Astrocyte of the spinal cord (primary cell): ENCODE measurements at regions not wholly inside any gene's neighbourhood (a gene's known extent, or its start where the extent isn't known, plus 50 kb on each side); places are given as distances from the start of the nearest gene placed in this dataset.
"Not testable (repeated sequence)": the region's sequence is repeated elsewhere in the genome, so short reads cannot be mapped to it uniquely, and the experiment has no call there.

Experiments used
- DNase-seq: peaks from one replicate; pipeline ENCODE4 v3.0.0; 2011; ENCODE audit warnings: low read depth, low spot score
- H3K4me3 ChIP-seq: 2 replicates; pipeline ENCODE4 v1.5.1; 2011; ENCODE audit warnings: low read depth, mild to moderate bottlenecking, low read length, moderate library complexity
- in situ Hi-C: cut with HindIII; loops from 2 replicates; pipeline ENCODE4 v1.10.0; 2017; ENCODE audit warnings: low sequenced_read_pairs

GRCh38 chrX:3902222-3902621, 188.8 kb upstream of the PRKX start:
- DNase-seq, in situ Hi-C loops, H3K4me3 ChIP-seq: not testable (repeated sequence)

GRCh38 chrX:3896755-3897154, 183.3 kb upstream of the PRKX start:
- H3K4me3 ChIP-seq, in situ Hi-C loops, DNase-seq: not testable (repeated sequence)

GRCh38 chrX:3882553-3882920, 169.1 kb upstream of the PRKX start:
- in situ Hi-C loops, H3K4me3 ChIP-seq, DNase-seq: not testable (repeated sequence)

- in situ Hi-C loops, H3K4me3 ChIP-seq, DNase-seq: not testable (repeated sequence)
Measured at GRCh38 chrX:3881898-3882552, 168.6 kb upstream of the PRKX start.

- H3K4me3 ChIP-seq, DNase-seq, in situ Hi-C loops: not testable (repeated sequence)
Measured at GRCh38 chrX:3881255-3881895, 167.9 kb upstream of the PRKX start.

GRCh38 chrX:3876393-3876792, 162.9 kb upstream of the PRKX start:
- in situ Hi-C loops, DNase-seq, H3K4me3 ChIP-seq: not testable (repeated sequence)

- DNase-seq, in situ Hi-C loops, H3K4me3 ChIP-seq: not testable (repeated sequence)
Measured at GRCh38 chrX:3875638-3876037, 162.2 kb upstream of the PRKX start.

- H3K4me3 ChIP-seq, DNase-seq, in situ Hi-C loops: not testable (repeated sequence)
Measured at GRCh38 chrX:3872226-3872879, 158.9 kb upstream of the PRKX start.

- DNase-seq, H3K4me3 ChIP-seq, in situ Hi-C loops: not testable (repeated sequence)
Measured at GRCh38 chrX:3867067-3867831, 153.8 kb upstream of the PRKX start.

- H3K4me3 ChIP-seq, DNase-seq, in situ Hi-C loops: not testable (repeated sequence)
Measured at GRCh38 chrX:3858332-3858731, 144.9 kb upstream of the PRKX start.

- H3K4me3 ChIP-seq, DNase-seq, in situ Hi-C loops: not testable (repeated sequence)
Measured at GRCh38 chrX:3843522-3844145, 130.2 kb upstream of the PRKX start.

- in situ Hi-C loops, DNase-seq: not testable (repeated sequence)
- H3K4me3 ChIP-seq: peak overlapping the region; percentile 38
Measured at GRCh38 chrX:3842822-3843521, 129.5 kb upstream of the PRKX start.

GRCh38 chrX:3838754-3839153, 125.3 kb upstream of the PRKX start:
- in situ Hi-C loops, DNase-seq, H3K4me3 ChIP-seq: not testable (repeated sequence)

- DNase-seq, in situ Hi-C loops, H3K4me3 ChIP-seq: not testable (repeated sequence)
Measured at GRCh38 chrX:3837958-3838643, 124.7 kb upstream of the PRKX start.

- in situ Hi-C loops, DNase-seq, H3K4me3 ChIP-seq: not testable (repeated sequence)
Measured at GRCh38 chrX:3837211-3837610, 123.8 kb upstream of the PRKX start.
